HL-60 (cell line): ENCODE measurements at regions not wholly inside any gene's neighbourhood (a gene's known extent, or its start where the extent isn't known, plus 50 kb on each side); places are given as distances from the start of the nearest gene placed in this dataset.

Experiments
- DNase-seq, 2 experiments: peaks; one replicate each; pipeline ENCODE4 v3.0.0-alpha.2; 2010 to 2020; ENCODE audit warnings: low read depth in 1 of 2, low spot score in 1 of 2
- H3K27ac ChIP-seq: fragments of 250-450 bp; sonication (Bioruptor Pico); replicated peaks from 2 replicates; pipeline ENCODE4 v1.5.1; 2020; ENCODE audit warnings: mild to moderate bottlenecking, moderate library complexity
- H3K27me3 ChIP-seq: fragments of 250-450 bp; sonication (Bioruptor Pico); 2 replicates; pipeline ENCODE4 v1.5.1; 2021; ENCODE audit warnings: mild to moderate bottlenecking, moderate library complexity; ENCODE audit not compliant: insufficient read depth, poor library complexity, severe bottlenecking
- H3K4me3 ChIP-seq: replicated peaks from 2 replicates; pipeline ENCODE4 v1.5.1; 2011; ENCODE audit warnings: mild to moderate bottlenecking, control low read depth, low read length; ENCODE audit not compliant: insufficient read depth
- GABPA ChIP-seq: IDR thresholded peaks from 2 replicates; pipeline ENCODE4 v1.6.1; 2012; ENCODE audit warnings: low read depth
- POLR2AphosphoS5 ChIP-seq: IDR thresholded peaks from 2 replicates; pipeline ENCODE4 v1.6.1; 2012; ENCODE audit warnings: low read depth
- SPI1 ChIP-seq: IDR thresholded peaks from 2 replicates; pipeline ENCODE4 v1.6.1; 2012; ENCODE audit warnings: low read depth, mild to moderate bottlenecking, borderline replicate concordance
- TF ChIP-seq, protein P1 (sequence below): IDR thresholded peaks from 2 replicates; pipeline ENCODE4 v1.6.1; 2012; ENCODE audit warnings: low read depth; ENCODE audit not compliant: insufficient replicate concordance
- TF ChIP-seq, protein P2 (sequence below): IDR thresholded peaks from one replicate; pipeline ENCODE4 v1.5.1; 2011; ENCODE audit warnings: low read length, control low read depth, inconsistent platforms; ENCODE audit not compliant: insufficient read depth

DNA sequence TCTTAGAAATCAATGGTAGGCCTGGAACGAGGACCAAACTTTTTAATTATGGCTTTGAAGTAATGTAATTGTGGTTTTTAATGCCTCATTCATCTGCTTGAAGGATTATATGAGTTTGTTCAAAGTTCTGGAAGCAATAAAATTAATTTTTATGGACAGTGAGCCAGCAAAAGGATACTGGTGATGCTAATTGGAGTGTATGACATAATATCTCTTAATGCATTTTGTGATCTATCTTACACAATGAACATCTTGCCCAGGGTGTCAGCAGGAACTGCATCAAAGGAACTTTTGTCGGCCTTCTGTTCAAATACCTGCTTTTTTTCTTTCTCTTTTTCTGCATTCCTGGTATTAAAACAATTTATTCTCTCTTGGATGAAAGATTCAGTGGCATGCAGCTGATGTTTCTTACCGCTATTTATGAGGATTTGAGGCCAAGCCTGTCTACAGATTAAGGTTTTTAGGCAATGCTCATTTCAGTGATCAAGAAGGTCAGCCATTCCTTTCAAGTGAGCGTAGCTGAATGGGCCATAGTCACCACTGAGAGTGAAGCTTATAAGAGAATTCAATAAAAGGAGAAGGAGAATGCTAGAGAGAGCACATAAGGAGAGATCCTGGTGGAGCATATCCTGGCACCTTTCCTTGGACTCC is 974.8 kb downstream of the SORCS3 start:
- DNase-seq: no peak
- Histone ChIP-seq H3K4me3 (no peak overlapping the region), H3K27me3 (no peaks in the 10 kb centered on the region), H3K27ac (no peak overlapping the region)
- TF ChIP-seq, protein P1, sequence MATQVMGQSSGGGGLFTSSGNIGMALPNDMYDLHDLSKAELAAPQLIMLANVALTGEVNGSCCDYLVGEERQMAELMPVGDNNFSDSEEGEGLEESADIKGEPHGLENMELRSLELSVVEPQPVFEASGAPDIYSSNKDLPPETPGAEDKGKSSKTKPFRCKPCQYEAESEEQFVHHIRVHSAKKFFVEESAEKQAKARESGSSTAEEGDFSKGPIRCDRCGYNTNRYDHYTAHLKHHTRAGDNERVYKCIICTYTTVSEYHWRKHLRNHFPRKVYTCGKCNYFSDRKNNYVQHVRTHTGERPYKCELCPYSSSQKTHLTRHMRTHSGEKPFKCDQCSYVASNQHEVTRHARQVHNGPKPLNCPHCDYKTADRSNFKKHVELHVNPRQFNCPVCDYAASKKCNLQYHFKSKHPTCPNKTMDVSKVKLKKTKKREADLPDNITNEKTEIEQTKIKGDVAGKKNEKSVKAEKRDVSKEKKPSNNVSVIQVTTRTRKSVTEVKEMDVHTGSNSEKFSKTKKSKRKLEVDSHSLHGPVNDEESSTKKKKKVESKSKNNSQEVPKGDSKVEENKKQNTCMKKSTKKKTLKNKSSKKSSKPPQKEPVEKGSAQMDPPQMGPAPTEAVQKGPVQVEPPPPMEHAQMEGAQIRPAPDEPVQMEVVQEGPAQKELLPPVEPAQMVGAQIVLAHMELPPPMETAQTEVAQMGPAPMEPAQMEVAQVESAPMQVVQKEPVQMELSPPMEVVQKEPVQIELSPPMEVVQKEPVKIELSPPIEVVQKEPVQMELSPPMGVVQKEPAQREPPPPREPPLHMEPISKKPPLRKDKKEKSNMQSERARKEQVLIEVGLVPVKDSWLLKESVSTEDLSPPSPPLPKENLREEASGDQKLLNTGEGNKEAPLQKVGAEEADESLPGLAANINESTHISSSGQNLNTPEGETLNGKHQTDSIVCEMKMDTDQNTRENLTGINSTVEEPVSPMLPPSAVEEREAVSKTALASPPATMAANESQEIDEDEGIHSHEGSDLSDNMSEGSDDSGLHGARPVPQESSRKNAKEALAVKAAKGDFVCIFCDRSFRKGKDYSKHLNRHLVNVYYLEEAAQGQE: no peak
- TF ChIP-seq, protein P2, sequence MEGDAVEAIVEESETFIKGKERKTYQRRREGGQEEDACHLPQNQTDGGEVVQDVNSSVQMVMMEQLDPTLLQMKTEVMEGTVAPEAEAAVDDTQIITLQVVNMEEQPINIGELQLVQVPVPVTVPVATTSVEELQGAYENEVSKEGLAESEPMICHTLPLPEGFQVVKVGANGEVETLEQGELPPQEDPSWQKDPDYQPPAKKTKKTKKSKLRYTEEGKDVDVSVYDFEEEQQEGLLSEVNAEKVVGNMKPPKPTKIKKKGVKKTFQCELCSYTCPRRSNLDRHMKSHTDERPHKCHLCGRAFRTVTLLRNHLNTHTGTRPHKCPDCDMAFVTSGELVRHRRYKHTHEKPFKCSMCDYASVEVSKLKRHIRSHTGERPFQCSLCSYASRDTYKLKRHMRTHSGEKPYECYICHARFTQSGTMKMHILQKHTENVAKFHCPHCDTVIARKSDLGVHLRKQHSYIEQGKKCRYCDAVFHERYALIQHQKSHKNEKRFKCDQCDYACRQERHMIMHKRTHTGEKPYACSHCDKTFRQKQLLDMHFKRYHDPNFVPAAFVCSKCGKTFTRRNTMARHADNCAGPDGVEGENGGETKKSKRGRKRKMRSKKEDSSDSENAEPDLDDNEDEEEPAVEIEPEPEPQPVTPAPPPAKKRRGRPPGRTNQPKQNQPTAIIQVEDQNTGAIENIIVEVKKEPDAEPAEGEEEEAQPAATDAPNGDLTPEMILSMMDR: no peak
- TF ChIP-seq GABPA (no peak), SPI1 (no peak)

DNA sequence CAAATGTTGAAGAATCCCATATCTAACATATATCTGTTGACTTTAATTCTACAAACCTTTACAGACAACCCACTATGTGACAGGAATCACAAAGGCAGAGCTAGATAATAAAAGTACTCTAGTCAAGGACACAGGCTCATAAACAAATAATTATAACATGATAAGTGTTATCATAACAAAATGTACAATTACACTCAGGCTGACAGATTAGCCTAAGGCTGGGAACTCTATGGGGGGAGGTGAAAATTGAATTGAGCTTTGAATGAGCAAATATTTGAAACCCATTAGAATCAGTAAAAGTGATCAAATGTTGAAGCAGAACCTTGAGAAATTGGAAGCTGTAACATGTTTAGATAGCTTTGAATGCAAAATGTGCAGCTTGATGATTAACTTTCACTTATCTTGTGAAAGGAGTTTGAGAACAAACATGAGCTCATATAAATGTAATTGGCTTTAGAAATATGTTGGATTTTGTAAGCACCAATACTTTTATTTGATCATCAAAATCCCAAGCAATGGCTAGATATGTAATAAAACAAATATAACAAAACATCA is 970.2 kb downstream of the SORCS3 start:
- no peaks in the 10 kb centered on the region for H3K27me3 ChIP-seq
- TF ChIP-seq, protein P1: no peak
- TF ChIP-seq, protein P2: no peak
- TF ChIP-seq SPI1 (no peak), POLR2AphosphoS5 (no peak), GABPA (no peak)
- no peak overlapping the region for H3K27ac ChIP-seq

DNA sequence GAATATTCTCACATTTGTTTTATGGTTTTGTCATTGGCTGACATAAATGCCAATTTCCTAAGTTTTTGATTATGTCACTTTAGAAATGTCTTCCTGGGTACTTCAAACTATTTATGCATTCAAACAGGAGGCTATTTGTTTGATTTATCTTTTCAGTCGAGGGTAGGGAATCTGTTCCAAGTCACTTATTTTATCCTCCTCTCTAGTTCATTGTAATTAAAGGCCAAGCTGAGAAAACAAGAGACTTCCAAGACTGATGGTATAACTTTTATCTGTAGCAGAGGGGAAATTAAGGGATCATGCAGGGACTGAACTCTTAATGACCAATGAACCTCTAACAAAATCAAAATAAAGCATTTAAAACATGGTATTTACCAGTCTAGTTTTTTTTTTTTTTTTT is 968.4 kb downstream of the SORCS3 start:
- TF ChIP-seq, protein P2: no peak
- no peak for TF ChIP-seq POLR2AphosphoS5
- TF ChIP-seq SPI1: no peak
- TF ChIP-seq, protein P1: no peak
- TF ChIP-seq GABPA: no peak
- H3K4me3 ChIP-seq: no peak overlapping the region

More for the DNA sequence above, 970.2 kb downstream of the SORCS3 start:
- H3K4me3 ChIP-seq: no peak overlapping the region
- DNase-seq: no peak

More for the DNA sequence above, 968.4 kb downstream of the SORCS3 start:
- DNase-seq: no peak
- Histone ChIP-seq H3K27ac (no peak overlapping the region), H3K27me3 (no peaks in the 10 kb centered on the region)
